NOMO-1 treated with dmso at 0.1 percent for 144 hours (cell line): ENCODE measurements at regions not wholly inside any gene's neighbourhood (a gene's known extent, or its start where the extent isn't known, plus 50 kb on each side); places are given as distances from the start of the nearest gene placed in this dataset.

Experiments used
- DNase-seq: peaks from one replicate; lab custom pipeline; 2025; ENCODE audit not compliant: unreplicated experiment; lab: John Stamatoyannopoulos, UW

DNA sequence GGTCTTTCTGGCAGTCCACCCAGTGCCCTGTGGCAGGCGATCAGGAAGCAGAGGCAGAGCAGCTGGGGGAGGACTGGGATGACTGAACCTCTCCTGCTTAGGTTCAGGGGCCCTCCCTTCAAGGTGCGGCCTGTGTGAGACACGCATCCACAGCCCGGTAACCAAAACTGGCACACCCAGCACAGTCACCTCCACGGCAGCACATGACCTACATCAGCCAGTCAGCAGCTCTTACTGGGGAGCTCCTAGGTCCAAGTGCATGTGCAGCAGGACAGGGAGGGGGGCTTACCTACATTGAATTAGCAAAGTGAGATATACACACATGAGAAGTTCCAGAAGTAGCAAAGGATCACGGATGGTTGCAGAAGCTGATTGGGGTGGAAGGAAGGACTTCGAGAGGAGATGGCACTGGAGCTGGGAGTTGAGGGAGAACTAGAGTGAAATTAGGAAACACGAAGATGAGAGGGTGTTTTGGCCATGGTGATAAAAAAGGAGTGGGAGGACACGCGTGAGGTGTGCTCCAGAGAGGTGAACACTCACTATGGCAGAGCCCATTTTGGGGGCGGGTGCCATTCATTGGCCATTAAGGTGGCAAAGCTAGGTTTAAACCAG, 51.4 kb upstream of the IRF2BP2 start:
- DNase-seq = no peak

GRCh38 chr1:234660536-234661316, 50.7 kb upstream of the IRF2BP2 start:
- DNase-seq = no peak
